ENCODE measurements at regions not wholly inside any gene's neighbourhood (a gene's known extent, or its start where the extent isn't known, plus 50 kb on each side); places are given as distances from the start of the nearest gene placed in this dataset.

DNA sequence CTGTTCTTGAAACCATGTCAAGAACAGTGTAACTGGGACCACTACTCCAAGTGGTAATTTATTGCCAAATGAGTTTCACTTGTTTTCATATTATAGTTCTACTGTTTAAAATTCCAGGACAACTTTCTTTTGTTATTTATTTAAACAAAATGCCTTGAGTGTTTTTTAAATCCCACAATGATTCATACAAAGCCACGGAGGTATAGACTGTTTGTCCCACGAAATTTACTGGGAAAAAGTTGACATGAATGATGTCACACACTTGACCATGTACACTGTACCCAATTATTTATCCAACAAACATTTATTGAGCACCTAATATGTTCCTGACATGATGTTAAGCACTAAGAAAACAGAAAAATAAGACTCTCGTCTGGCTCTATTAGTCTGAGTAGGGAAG, 243.9 kb upstream of the SIX2 start:
- DNase-seq: no peak

DNA sequence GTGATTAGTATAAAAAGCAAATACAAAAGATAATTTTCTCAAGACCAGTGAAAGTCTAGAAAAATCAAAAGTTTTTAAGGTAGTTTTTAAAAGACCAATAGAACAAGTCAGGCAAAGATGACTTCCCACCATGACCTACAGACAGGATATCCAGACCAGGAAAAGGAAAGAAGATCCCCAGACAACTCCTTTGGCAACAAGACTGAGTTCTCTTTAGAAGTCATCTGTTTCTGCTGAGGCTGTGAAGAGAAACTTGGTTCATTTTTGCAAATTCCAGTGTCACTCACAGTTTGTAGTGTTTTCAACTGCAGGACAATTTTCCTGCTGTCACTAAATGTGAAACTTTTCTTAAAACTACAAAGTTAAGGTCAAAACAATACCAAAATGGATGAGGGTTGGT, 240.9 kb upstream of the SIX2 start:
- no peak for DNase-seq

DNA sequence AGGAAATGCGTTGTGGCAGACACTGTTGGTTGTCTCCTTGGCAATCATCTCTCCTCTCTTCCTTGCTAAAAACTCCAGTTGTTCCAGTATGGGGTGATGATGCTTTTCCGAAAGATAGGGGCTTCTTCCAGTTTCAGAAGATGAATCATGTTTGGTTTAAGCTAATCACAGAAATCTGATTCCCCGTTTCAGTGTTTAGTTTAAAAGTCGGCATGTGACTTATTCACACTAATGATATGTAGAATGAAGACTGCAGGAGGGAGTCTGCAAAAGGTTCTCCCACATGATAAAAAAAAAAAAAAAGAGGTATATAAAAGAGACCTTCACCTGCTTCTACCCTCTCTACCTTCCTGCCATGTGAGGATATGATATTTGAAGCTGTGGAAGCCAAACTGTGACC, 239.0 kb upstream of the SIX2 start:
- no peak for DNase-seq

- DNase-seq: no peak
These were observed 235.7 kb upstream of the SIX2 start for GRCh38 chr2:45244928-45245327.

GRCh38 chr2:45242161-45242741, 233.0 kb upstream of the SIX2 start:
- DNase-seq: peak; percentile 63

DNA sequence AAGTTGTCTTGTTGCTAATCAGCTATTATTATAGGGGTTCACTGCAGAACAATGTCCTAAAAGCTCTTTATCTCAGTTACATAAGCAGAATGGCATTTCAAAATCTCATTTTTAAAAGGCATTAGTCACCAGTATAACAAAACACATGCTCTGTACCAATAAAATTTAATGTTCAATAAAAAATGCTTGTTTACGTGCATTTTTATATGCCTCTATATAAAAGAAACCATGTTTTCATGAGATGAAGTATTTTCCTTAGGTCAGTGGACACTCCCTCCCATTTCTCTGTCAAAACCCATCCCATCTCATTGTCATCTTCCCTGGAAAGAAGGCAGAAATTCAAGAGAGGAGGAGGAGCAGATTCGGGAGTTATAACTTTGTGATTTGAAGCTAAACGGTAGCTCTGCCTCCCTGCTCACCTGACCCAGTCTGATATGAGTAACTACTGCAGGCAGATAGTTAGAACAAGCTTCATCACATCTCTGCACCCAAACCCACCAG, 231.9 kb upstream of the SIX2 start:
- DNase-seq: no peak

- DNase-seq: no peak
These were observed 228.7 kb upstream of the SIX2 start for GRCh38 chr2:45237850-45238542.

GRCh38 chr2:45237128-45237527, 227.9 kb upstream of the SIX2 start:
- no peak for DNase-seq

- DNase-seq: no peak
These were observed 227.0 kb upstream of the SIX2 start for GRCh38 chr2:45236268-45236667.

GRCh38 chr2:45233301-45233700, 224.0 kb upstream of the SIX2 start:
- DNase-seq: no peak

GRCh38 chr2:45232818-45233217, 223.6 kb upstream of the SIX2 start:
- no peak for DNase-seq

DNA sequence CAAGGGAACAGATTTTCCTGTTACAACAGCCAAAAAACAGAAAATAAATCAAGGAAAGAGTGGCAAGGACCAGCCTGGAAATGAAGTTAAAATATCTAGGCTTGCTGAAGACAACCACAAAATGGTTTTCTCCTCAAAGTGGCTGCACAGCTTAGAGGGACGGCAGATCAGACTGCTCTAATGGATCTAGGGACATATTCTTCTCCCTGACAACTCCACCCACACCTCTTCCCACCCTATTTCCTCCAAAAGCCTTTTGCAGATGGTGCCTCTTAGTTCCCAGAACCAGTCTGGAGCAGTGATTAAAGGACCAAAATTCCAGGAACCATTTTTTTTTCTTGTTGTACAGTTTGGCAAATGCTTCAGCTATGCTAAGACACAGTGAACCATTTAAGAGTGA, 220.2 kb upstream of the SIX2 start:
- DNase-seq: peak; percentile 32

DNA sequence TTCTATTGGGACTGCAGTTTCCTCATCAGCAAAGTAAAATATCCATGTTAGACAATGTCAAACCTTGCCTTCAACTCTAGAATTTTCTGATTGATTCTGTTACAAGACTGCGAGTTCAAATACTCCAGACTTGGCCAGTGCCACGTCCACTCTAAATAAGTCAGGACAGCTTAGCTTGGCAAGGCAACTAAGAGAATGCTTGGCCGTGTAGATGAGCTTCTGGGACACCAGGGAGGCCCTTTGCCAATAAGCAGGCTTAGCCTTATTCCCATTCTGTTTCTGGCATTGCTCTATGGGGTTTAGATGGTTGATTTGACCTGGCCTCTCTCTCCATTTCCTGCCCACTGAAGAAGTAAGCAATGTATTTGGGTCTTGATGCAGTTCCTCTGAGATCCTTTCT, 218.1 kb upstream of the SIX2 start:
- no peak for DNase-seq

GRCh38 chr2:45224993-45225380, 215.7 kb upstream of the SIX2 start:
- no peak for DNase-seq

DNA sequence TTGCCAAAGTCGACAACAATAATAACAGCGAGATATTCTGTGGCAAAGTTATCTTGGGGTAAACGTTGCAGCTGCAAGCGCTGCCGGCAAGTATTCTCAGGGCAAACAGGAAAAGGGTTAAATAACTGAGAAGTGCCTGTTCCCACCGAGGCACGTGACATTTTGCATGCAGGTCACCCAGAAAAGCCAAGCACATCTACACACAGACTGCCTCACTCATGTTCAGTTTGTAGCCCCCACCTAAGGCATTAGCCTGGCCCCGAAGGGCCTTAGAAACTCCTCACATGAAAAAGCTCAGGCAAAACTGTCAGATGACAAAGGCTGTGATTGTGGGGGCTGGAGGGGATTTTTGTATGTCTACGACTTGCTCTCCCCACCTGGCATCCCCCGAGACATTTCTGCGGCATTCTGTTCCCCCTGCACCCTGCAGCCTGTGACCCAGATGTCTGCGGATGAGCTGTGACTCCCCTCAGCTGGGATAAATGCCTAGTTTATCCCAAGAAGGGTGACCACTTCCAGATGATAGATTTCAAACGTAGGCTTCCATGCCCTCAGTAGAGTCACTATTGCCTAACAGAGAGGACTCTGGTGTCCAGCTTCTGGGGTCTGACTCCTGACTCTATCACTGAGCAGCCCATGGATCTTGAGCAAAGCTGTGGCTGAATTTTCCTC, 215.2 kb upstream of the SIX2 start:
- no peak for DNase-seq

GRCh38 chr2:45223531-45223930, 214.3 kb upstream of the SIX2 start:
- no peak for DNase-seq

GRCh38 chr2:45220227-45220626, 211.0 kb upstream of the SIX2 start:
- DNase-seq: no peak

DNA sequence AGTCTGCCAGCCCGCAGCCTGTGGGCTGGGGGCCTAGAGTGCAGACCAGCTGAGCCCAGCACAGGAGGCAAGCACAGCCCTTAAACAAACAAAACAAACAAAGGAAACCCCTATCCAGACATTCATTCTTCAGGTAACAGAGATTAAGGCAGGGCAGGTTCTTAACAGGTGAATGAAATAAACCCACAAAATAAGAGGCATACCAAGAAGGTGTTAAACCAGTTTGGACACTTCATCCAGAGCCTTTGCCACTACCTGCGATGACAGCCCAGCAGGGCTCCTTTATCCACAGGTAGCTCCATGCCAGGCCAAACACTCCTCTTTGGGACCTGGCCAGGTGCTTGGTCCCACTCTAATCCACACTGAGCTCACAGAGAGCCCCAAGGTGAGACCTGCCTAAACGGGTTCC, 209.7 kb upstream of the SIX2 start:
- DNase-seq: no peak

DNA sequence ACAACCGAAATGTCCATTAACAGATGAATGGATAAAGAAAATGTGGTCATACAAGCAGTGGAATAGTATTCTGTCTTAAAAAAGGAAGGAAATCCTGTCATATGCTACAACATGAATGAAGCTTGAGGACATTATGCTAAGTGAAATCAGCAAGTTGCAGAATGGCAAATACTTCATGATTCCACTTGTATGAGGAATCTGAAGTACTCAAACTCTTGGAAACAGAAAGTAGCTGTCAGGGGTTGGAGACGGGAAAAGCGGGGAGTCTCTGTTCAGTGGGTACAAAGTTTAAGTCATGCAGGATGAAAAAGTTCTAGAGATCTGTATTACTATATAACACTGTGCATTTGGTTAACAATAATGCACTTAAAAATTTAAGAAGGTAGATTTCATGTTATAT, 209.0 kb upstream of the SIX2 start:
- no peak for DNase-seq

DNA sequence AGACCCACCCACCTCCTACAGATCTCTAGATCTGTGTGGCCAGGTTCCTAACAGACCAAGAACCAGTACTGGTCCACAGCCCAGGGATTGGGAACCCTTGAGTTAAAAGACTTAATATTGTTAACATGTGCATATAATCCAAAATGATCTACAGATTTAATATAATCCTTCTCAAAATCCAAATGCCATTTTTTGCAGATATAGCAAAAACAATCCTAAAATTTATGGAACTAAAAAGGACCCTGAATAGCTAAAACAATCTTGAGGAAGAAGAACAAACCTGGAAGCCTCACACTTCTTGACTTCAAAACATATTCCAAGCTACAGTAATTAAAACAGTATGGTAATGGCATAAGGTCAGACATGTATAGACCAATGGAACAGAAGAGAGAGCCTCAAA, 206.9 kb upstream of the SIX2 start:
- DNase-seq: no peak

GRCh38 chr2:45214550-45214949, 205.3 kb upstream of the SIX2 start:
- no peak for DNase-seq

- no peak for DNase-seq
These were observed 203.8 kb upstream of the SIX2 start for GRCh38 chr2:45212953-45213635.

- no peak for DNase-seq
These were observed 202.4 kb upstream of the SIX2 start for GRCh38 chr2:45211636-45212035.

Measured in hindlimb muscle (tissue), 1 donor.